NCI-H146 treated with DMSO at 0.1 percent for 48 hours (cell line): ENCODE measurements at regions not wholly inside any gene's neighbourhood (a gene's known extent, or its start where the extent isn't known, plus 50 kb on each side); places are given as distances from the start of the nearest gene placed in this dataset.
"Not testable (repeated sequence)": the region's sequence is repeated elsewhere in the genome, so short reads cannot be mapped to it uniquely, and the experiment has no call there.

ENCODE experiments used
- DNase-seq: peaks from one replicate; lab custom pipeline; 2025; ENCODE audit not compliant: unreplicated experiment; lab: John Stamatoyannopoulos, UW

- DNase-seq = no peak
These were observed 110.3 kb upstream of the PALMD start for GRCh38 chr1:99535470-99536164.

DNA sequence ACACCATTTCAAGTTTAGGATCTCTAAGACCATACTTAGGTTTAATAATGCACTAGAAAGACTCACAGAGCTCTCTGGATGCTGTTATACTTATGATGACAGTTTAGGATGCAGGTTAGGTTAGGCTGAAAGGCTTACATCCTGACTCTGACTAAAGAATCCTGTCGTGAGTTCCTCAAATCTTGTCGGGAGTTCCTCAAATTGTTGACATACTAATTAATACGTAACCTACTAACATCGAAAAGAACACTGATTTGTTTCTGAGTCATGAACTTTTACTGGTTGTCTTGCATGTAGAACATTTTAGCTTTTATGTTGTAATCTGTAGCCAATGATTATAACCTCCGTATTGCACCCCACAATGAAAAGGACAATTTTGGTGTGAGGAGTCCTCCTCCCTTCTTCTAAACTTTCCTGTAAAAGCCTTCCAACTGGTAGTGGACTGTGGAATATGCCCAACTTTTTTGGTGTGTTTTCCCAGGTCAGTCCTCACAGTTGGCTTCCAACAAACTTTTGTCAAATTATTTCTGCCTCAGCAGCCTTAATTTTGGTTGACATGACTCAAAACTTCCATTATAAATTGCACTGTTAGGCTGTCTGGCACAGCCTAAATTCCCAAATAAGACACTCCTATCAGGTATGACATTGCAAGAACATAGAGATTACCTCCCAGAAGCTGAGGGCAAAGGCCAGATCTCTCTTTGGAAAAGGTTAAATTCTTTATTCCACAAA lies 107.9 kb upstream of the PALMD start:
- no peak for DNase-seq

- DNase-seq = no peak
These were observed 107.3 kb upstream of the PALMD start for GRCh38 chr1:99538618-99538956.

GRCh38 chr1:99539131-99539530 lies 106.8 kb upstream of the PALMD start:
- no peak for DNase-seq

GRCh38 chr1:99540744-99541143 lies 105.2 kb upstream of the PALMD start:
- no peak for DNase-seq

- no peak for DNase-seq
These were observed 101.6 kb upstream of the PALMD start for GRCh38 chr1:99544328-99544727.

- no peak for DNase-seq
These were observed 99.2 kb upstream of the PALMD start for GRCh38 chr1:99546432-99547416.

GRCh38 chr1:99548943-99549605 lies 96.8 kb upstream of the PALMD start:
- no peak for DNase-seq

- no peak for DNase-seq
These were observed 95.7 kb upstream of the PALMD start for GRCh38 chr1:99550198-99550597.

DNA sequence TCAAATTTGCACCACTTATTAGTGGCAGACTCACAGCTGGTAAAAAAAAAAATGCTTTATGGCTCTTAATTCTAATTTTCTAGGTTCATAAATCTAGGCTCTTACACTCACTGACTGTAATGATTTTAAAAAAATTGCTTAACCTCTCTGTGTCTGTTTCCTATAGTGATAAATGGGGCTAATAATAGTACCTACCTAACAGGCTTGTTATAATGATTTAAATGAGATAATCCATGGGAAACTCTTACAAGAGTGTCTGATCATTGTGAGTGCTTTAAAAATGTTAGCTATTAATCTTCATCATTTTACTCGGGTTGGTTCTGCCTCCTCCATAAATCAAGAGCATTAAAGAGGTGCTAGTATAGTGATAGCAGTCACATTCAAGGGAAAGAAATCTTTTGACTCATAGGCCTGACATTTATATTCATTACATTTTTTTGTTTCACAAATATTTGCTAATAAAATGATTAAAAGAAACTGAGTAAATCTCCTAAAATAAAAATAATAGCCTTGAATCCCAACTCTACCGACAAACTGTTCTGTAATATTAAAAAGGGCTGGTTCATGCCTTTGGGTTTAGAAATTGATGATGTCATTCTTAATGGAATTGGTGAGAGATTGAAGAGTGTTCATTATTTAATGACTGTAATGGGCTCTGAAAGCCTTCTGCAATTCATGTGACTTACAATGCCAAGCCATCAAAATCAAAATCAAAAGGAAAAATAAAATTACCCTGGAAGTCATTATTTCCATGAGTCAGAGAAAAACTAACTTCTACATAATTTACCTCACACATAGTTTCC lies 93.9 kb upstream of the PALMD start:
- no peak for DNase-seq

DNA sequence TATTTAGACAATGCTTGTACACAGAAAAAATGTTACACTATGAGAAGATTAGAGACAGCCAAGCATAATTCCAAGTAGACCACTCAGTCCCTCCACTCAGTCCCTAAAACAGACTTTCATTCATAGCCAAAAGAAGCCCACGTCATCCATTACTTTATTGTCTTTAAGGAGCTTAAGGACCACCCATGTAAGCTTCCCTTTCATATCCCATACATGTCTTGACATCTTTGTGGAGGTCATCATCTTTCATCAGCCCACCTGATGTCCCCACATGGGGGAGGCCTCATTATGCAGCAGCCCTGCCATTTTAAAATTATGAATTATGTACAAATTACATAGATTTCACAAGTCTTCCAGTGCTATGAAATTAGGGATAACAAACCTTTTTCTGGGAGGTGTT lies 92.6 kb upstream of the PALMD start:
- no peak for DNase-seq

DNA sequence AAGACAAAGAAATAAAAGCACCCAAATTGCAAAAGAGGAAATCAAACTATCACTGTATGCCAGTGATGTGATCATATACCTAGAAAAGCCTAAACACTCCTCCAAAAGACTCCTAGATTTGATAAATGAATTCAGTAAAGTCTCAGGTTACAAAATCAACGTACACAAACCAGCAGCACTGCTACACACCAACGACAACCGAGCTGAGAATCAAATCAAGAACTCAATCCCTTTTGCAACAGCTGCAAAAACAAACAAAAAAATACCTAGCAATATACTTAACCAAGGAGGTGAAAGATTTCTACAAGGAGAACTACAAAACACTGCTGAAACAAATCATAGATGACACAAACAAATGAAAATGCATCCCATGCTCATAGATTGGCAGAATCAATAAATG lies 92.1 kb upstream of the PALMD start:
- not testable (repeated sequence) for DNase-seq

DNA sequence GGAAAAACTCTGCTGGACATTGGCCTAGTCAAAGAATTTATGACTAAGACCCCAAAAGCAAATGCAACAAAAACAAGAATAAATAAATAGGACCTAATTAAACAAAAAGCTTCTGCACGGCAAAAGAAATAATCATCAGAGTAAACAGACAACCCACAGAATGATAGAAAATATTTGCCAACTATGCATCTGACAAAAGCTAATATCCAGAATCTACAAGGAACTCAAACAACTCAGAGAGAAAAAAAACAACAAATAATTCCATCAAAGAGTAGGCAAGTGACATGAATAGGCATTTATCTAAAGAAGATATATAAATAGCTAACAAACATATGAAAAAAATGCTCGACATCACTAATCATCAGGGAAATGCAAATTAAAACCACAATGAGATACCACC lies 91.2 kb upstream of the PALMD start:
- no peak for DNase-seq

GRCh38 chr1:99557546-99558202 lies 88.2 kb upstream of the PALMD start:
- no peak for DNase-seq

GRCh38 chr1:99559166-99559565 lies 86.7 kb upstream of the PALMD start:
- no peak for DNase-seq

- DNase-seq = no peak
These were observed 85.5 kb upstream of the PALMD start for GRCh38 chr1:99560207-99561040.

DNA sequence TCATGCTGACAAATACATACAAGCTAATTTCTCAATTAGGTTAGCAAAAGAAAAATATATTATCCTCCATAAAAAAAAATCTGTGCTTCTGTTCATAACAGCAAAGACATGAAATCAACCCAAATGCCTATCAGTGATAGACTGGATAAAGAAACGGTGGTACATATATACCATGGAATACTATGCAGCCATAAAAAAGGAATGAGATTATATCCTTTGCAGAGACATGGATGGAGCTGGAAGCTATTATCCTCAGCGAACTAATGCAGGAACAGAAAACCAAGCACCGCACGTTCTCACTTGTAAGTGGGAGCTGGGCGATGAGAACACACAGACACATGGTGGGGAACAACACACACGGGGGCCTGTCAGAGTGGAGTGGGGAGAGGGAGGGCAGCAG lies 84.0 kb upstream of the PALMD start:
- DNase-seq = no peak

GRCh38 chr1:99565606-99566289 lies 80.2 kb upstream of the PALMD start:
- no peak for DNase-seq
